Left lung (tissue), 4 donors: ENCODE measurements at regions not wholly inside any gene's neighbourhood (a gene's known extent, or its start where the extent isn't known, plus 50 kb on each side); places are given as distances from the start of the nearest gene placed in this dataset.

Experiments
- ATAC-seq: fragments of 200-7000 bp; cut with Tn5 transposase; one replicate; pipeline ENCODE4 v1.9.1; 2020; ENCODE audit warnings: moderate library complexity
- DNase-seq, 4 donors: peaks; one replicate each; pipeline ENCODE4 v3.0.0-alpha.2; 2013 to 2020
- H3K27ac ChIP-seq, 2 donors: fragments of 200-600 bp; sonication (generic) in 1 of 2; one replicate each; pipeline versions ENCODE4 v1.5.0 to v1.8.0; 2020 to 2021
- H3K27me3 ChIP-seq, 2 donors: fragments of 200-600 bp; sonication (generic) in 1 of 2; one replicate each; pipeline versions ENCODE4 v1.5.0 to v1.8.0; 2020 to 2021
- H3K36me3 ChIP-seq, 2 donors: fragments of 200-600 bp; sonication (generic) in 1 of 2; one replicate each; pipeline versions ENCODE4 v1.5.0 to v1.8.0; 2020 to 2021
- H3K4me1 ChIP-seq, 2 donors: fragments of 200-600 bp; one replicate each; pipeline ENCODE4 v1.8.0; 2021
- H3K4me3 ChIP-seq, 2 donors: fragments of 200-600 bp; sonication (generic) in 1 of 2; one replicate each; pipeline versions ENCODE4 v1.5.0 to v1.8.0; 2020 to 2021; ENCODE audit warnings: mild to moderate bottlenecking in 1 of 2
- H3K9me3 ChIP-seq, 2 donors: fragments of 200-600 bp; sonication (generic) in 1 of 2; one replicate each; pipeline versions ENCODE4 v1.5.0 to v1.8.0; 2020 to 2021
- CTCF ChIP-seq, 2 donors: fragments of 200-600 bp; sonication (generic) in 1 of 2; IDR thresholded peaks; one replicate each; pipeline versions ENCODE4 v1.5.0 to v1.8.0; 2021; ENCODE audit warnings: antibody characterized with exemption in 2 of 2
- intact Hi-C, 2 donors: fragments of 100-400 bp; cut with DNase I; formaldehyde crosslinking; loops; one replicate each; pipeline versions ENCODE4 v1.11.2 to v1.14.2; 2022
- donor health status: DM: no; HTN: yes; CAD: no.
- donor health status: DM: no; HTN: no; CAD: no.

GRCh38 chr1:106456832-106457231 lies 599.6 kb upstream of the PRMT6 start:
- intact Hi-C loops: no loop called here
- no peak for DNase-seq
- TF ChIP-seq CTCF (IDR thresholded peaks at IDR 0.05): no peak

GRCh38 chr1:106457368-106457767 lies 599.1 kb upstream of the PRMT6 start:
- Histone ChIP-seq H3K4me3 (no peak overlapping the region), H3K36me3 (no peaks in the 10 kb centered on the region), H3K27ac (no peak overlapping the region), H3K27me3 (no peaks in the 10 kb centered on the region), H3K9me3 (peaks cover 0 to 1% of the 10 kb centered on the region in 2 donors), H3K4me1 (no peaks in the 10 kb centered on the region)
- no peak for TF ChIP-seq CTCF (IDR thresholded peaks at IDR 0.05)
- intact Hi-C loops: no loop called here
- no peak for DNase-seq
- ATAC-seq: no peak

More at GRCh38 chr1:106456832-106457231, 599.6 kb upstream of the PRMT6 start:
- no peak overlapping the region for H3K27ac ChIP-seq
- H3K36me3 ChIP-seq: no peaks in the 10 kb centered on the region
- ATAC-seq: no peak
- no peaks in the 10 kb centered on the region for H3K4me1 ChIP-seq
- H3K4me3 ChIP-seq: no peak overlapping the region
- H3K27me3 ChIP-seq: no peaks in the 10 kb centered on the region
- peaks cover 0 to 1% of the 10 kb centered on the region in 2 donors for H3K9me3 ChIP-seq

- ATAC-seq (no peak), DNase-seq (no peak)
- Histone ChIP-seq H3K4me3 (no peak overlapping the region), H3K27me3 (no peaks in the 10 kb centered on the region), H3K27ac (no peak overlapping the region), H3K36me3 (no peaks in the 10 kb centered on the region), H3K9me3 (peaks cover 0 to 1% of the 10 kb centered on the region in 2 donors), H3K4me1 (no peaks in the 10 kb centered on the region)
- intact Hi-C loops: no loop called here
- TF ChIP-seq CTCF (IDR thresholded peaks at IDR 0.05): no peak
Measured at GRCh38 chr1:106458866-106459265, 597.6 kb upstream of the PRMT6 start.

GRCh38 chr1:106459418-106459817 lies 597.1 kb upstream of the PRMT6 start:
- no peaks in the 10 kb centered on the region for H3K4me1 ChIP-seq
- intact Hi-C loops: no loop called here
- no peak for ATAC-seq
- no peak for TF ChIP-seq CTCF (IDR thresholded peaks at IDR 0.05)
- no peaks in the 10 kb centered on the region for H3K36me3 ChIP-seq
- H3K9me3 ChIP-seq: peaks cover 0 to 1% of the 10 kb centered on the region in 2 donors
- no peak overlapping the region for H3K27ac ChIP-seq
- H3K4me3 ChIP-seq: no peak overlapping the region
- DNase-seq: no peak
- H3K27me3 ChIP-seq: no peaks in the 10 kb centered on the region

- H3K27ac ChIP-seq: no peak overlapping the region
- intact Hi-C loops: no loop called here
- no peaks in the 10 kb centered on the region for H3K27me3 ChIP-seq
- ATAC-seq (no peak), DNase-seq (no peak)
- TF ChIP-seq CTCF (IDR thresholded peaks at IDR 0.05): no peak
- H3K4me1 ChIP-seq: no peaks in the 10 kb centered on the region
- H3K36me3 ChIP-seq: no peaks in the 10 kb centered on the region
- H3K4me3 ChIP-seq: no peak overlapping the region
- H3K9me3 ChIP-seq: peaks cover 0 to 36% of the 10 kb centered on the region in 2 donors
Measured at GRCh38 chr1:106465666-106466065, 590.8 kb upstream of the PRMT6 start.
